Keratinocyte (primary cell): ENCODE measurements at regions not wholly inside any gene's neighbourhood (a gene's known extent, or its start where the extent isn't known, plus 50 kb on each side); places are given as distances from the start of the nearest gene placed in this dataset.

ENCODE experiments used
- DNase-seq: peaks from one replicate; pipeline ENCODE4 v3.0.0-alpha.2; 2011; ENCODE audit warnings: low read depth, missing footprints, low spot score
- FAIRE-seq: peaks from 2 replicates; lab custom pipeline; 2011; peaks lifted over from hg19 to GRCh38; lab: Jason Lieb, UNC
- H2AFZ ChIP-seq: 2 replicates; pipeline ENCODE4 v1.6.0; 2012; ENCODE audit warnings: low read length, control low read depth, inconsistent platforms; ENCODE audit not compliant: control insufficient read depth
- H3K27ac ChIP-seq: 2 replicates; pipeline ENCODE4 v1.5.1; 2011; ENCODE audit warnings: low read length; ENCODE audit not compliant: control insufficient read depth, insufficient read depth
- H3K27me3 ChIP-seq: 3 replicates; pipeline ENCODE4 v1.6.0; 2011; ENCODE audit warnings: low read length; ENCODE audit not compliant: control insufficient read depth, insufficient read depth; ENCODE audit errors: extremely low read depth
- H3K36me3 ChIP-seq, 2 experiments: 2 replicates in 1 of 2; 3 replicates in 1 of 2; pipeline ENCODE4 v1.5.1; 2011; ENCODE audit warnings: low read length in 2 of 2, mild to moderate bottlenecking in 1 of 2; ENCODE audit not compliant: control insufficient read depth in 2 of 2, insufficient read depth in 2 of 2; ENCODE audit errors: extremely low read depth in 1 of 2
- H3K4me1 ChIP-seq: 3 replicates; pipeline ENCODE4 v1.5.1; 2011; ENCODE audit warnings: low read length; ENCODE audit not compliant: control insufficient read depth, insufficient read depth; ENCODE audit errors: extremely low read depth
- H3K4me2 ChIP-seq: 3 replicates; pipeline ENCODE4 v1.6.0; 2011; ENCODE audit warnings: low read depth, low read length; ENCODE audit not compliant: control insufficient read depth, insufficient read depth; ENCODE audit errors: extremely low read depth
- H3K4me3 ChIP-seq, 3 experiments: fragments of 200-600 bp in 1 of 3; sonication (generic) in 1 of 3; 2 replicates in 2 of 3; 3 replicates in 1 of 3; pipeline ENCODE4 v1.5.1; 2011 to 2016; ENCODE audit warnings: low read length in 3 of 3, mild to moderate bottlenecking in 3 of 3, control low read depth in 2 of 3, inconsistent platforms in 1 of 3, low read depth in 1 of 3, mixed read lengths in 1 of 3, mixed run types in 1 of 3, moderate library complexity in 1 of 3; ENCODE audit not compliant: control insufficient read depth in 2 of 3, insufficient read depth in 2 of 3; ENCODE audit errors: extremely low read depth in 1 of 3
- H3K79me2 ChIP-seq: 2 replicates; pipeline ENCODE4 v1.6.0; 2012; ENCODE audit warnings: low read length; ENCODE audit not compliant: control insufficient read depth, insufficient read depth
- H3K9ac ChIP-seq: 3 replicates; pipeline ENCODE4 v1.6.0; 2011; ENCODE audit warnings: low read length; ENCODE audit not compliant: control insufficient read depth, insufficient read depth; ENCODE audit errors: extremely low read depth
- H3K9me1 ChIP-seq: 3 replicates; pipeline ENCODE4 v1.6.0; 2011; ENCODE audit warnings: low read length; ENCODE audit not compliant: control insufficient read depth, insufficient read depth; ENCODE audit errors: extremely low read depth
- H3K9me3 ChIP-seq: 2 replicates; pipeline ENCODE4 v1.5.1; 2012; ENCODE audit warnings: low read depth, low read length; ENCODE audit not compliant: control insufficient read depth
- H4K20me1 ChIP-seq: 3 replicates; pipeline ENCODE4 v1.6.0; 2011; ENCODE audit warnings: low read length; ENCODE audit not compliant: control insufficient read depth, insufficient read depth; ENCODE audit errors: extremely low read depth
- EZH2 ChIP-seq: IDR thresholded peaks from one replicate; pipeline ENCODE4 v1.6.1; 2012; ENCODE audit warnings: inconsistent platforms, mild to moderate bottlenecking, low read length, moderate library complexity
- dilution Hi-C: fragments of 300-500 bp; cut with MboI; formaldehyde crosslinking; loops from one replicate; pipeline ENCODE4 v1.7.0; 2020; ENCODE audit warnings: low sequenced_read_pairs; ENCODE audit not compliant: extremely low pct_ligation_motif_present
- TF ChIP-seq, protein P1 (sequence below), 3 experiments: IDR thresholded peaks in 1 of 3; conservative IDR thresholded peaks in 1 of 3; optimal IDR thresholded peaks in 1 of 3; 2 replicates in 2 of 3; 3 replicates in 1 of 3; pipeline versions ENCODE3 to v1.5.1; 2011; ENCODE audit warnings: low read length in 3 of 3, mild to moderate bottlenecking in 3 of 3, moderate library complexity in 2 of 3, control low read depth in 1 of 3, inconsistent platforms in 1 of 3; ENCODE audit not compliant: insufficient read depth in 2 of 3; ENCODE audit errors: extremely low read depth in 1 of 3

GRCh38 chr6:137373296-137373695 lies 120.9 kb downstream of the OLIG3 start:
- Histone ChIP-seq H4K20me1 (no peaks in the 10 kb centered on the region), H2AFZ (no peak overlapping the region), H3K4me3 (no peak overlapping the region), H3K79me2 (no peaks in the 10 kb centered on the region), H3K9me1 (no peaks in the 10 kb centered on the region), H3K27ac (no peak overlapping the region), H3K4me2 (no peak overlapping the region), H3K27me3 (no peaks in the 10 kb centered on the region), H3K9me3 (no peaks in the 10 kb centered on the region), H3K36me3 (no peaks in the 10 kb centered on the region), H3K9ac (no peak overlapping the region), H3K4me1 (no peaks in the 10 kb centered on the region)
- no peak for DNase-seq
- no peak for FAIRE-seq
- TF ChIP-seq, protein P1, sequence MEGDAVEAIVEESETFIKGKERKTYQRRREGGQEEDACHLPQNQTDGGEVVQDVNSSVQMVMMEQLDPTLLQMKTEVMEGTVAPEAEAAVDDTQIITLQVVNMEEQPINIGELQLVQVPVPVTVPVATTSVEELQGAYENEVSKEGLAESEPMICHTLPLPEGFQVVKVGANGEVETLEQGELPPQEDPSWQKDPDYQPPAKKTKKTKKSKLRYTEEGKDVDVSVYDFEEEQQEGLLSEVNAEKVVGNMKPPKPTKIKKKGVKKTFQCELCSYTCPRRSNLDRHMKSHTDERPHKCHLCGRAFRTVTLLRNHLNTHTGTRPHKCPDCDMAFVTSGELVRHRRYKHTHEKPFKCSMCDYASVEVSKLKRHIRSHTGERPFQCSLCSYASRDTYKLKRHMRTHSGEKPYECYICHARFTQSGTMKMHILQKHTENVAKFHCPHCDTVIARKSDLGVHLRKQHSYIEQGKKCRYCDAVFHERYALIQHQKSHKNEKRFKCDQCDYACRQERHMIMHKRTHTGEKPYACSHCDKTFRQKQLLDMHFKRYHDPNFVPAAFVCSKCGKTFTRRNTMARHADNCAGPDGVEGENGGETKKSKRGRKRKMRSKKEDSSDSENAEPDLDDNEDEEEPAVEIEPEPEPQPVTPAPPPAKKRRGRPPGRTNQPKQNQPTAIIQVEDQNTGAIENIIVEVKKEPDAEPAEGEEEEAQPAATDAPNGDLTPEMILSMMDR (optimal IDR thresholded peaks at IDR 0.05 in 1 of 3, IDR thresholded peaks at IDR 0.05 in 1 of 3, conservative IDR thresholded peaks at IDR 0.05 in 1 of 3; ENCODE audit: extremely low read depth in 1 of 3, insufficient read depth in 2 of 3, low read length in 3 of 3), result no peak
- TF ChIP-seq EZH2, result no peak
- dilution Hi-C loops, result no loop called here

DNA sequence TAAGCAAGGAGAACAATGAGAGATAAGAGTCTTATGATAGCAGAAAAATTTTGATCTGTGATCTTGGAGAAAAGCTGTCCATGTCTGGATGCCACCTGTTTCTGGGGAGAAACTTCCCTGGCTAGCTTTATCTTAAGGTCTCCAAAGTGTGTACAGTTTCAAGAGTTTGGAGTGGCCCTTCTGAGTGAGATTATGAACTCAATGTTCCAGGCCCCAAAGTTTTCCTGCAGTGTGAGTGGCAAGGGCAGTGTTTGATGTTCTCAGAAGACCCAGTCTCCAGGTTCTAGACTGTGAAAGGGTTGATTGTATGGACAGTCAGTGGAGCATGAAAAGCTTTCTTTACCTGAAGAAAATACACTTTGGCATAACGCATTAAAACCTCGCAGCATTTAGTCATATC lies 121.7 kb downstream of the OLIG3 start:
- Histone ChIP-seq H3K9ac (no peak overlapping the region), H3K36me3 (no peaks in the 10 kb centered on the region), H3K9me1 (no peaks in the 10 kb centered on the region), H3K79me2 (no peaks in the 10 kb centered on the region), H4K20me1 (no peaks in the 10 kb centered on the region), H3K4me3 (no peak overlapping the region), H3K4me2 (no peak overlapping the region), H3K27ac (no peak overlapping the region), H3K9me3 (no peaks in the 10 kb centered on the region), H3K4me1 (no peaks in the 10 kb centered on the region), H3K27me3 (no peaks in the 10 kb centered on the region), H2AFZ (no peak overlapping the region)
- dilution Hi-C loops, result no loop called here
- DNase-seq (no peak), FAIRE-seq (no peak)
- no peak for TF ChIP-seq EZH2
- TF ChIP-seq, protein P1 (optimal IDR thresholded peaks at IDR 0.05 in 1 of 3, IDR thresholded peaks at IDR 0.05 in 1 of 3, conservative IDR thresholded peaks at IDR 0.05 in 1 of 3; ENCODE audit: extremely low read depth in 1 of 3, insufficient read depth in 2 of 3, low read length in 3 of 3), result no peak
